ENCODE measurements at regions not wholly inside any gene's neighbourhood (a gene's known extent, or its start where the extent isn't known, plus 50 kb on each side); places are given as distances from the start of the nearest gene placed in this dataset.

DNA sequence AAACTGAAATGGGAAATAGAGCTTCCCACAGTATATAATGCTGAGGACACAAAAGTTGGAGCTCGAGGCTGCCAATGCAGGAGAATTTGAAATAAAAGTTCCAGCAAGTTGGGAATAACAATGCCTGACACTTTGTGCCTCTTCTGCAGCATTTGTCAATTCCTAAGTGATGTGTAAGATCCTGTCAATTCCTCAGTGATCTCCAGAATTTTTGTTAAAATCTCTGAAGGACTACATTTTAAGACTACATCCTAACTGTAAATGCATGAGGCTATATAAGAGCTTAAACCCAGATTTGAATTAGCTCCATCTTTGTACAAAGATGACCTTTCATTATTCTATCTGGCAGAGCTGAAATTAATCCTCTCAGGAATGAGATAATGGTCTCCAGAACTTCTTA lies 208.2 kb downstream of the COL12A1 start:
- Histone ChIP-seq H3K27ac (ENCODE audit: low read length) (no peak overlapping the region), H3K27me3 (ENCODE audit: insufficient read depth, low read length, poor library complexity) (no peaks in the 10 kb centered on the region), H2AFZ (ENCODE audit: low read depth, low read length) (no peak overlapping the region), H3K4me2 (ENCODE audit: insufficient read depth, low read length) (no peak overlapping the region), H3K36me3 (ENCODE audit: insufficient read depth, low read length) (no peaks in the 10 kb centered on the region), H3K4me3 (ENCODE audit: low read depth in 1 of 2, low read length in 2 of 2) (no peak overlapping the region), H4K20me1 (ENCODE audit: insufficient read depth, low read length) (no peaks in the 10 kb centered on the region), H3K9me3 (ENCODE audit: insufficient read depth, low read length, severe bottlenecking) (no peaks in the 10 kb centered on the region), H3K9ac (ENCODE audit: low read depth, low read length) (no peak overlapping the region), H3K4me1 (ENCODE audit: insufficient read depth, low read length) (no peaks in the 10 kb centered on the region), H3K79me2 (ENCODE audit: insufficient read depth, low read length) (no peaks in the 10 kb centered on the region)
- ATAC-seq (ENCODE audit: insufficient read depth, low read depth) (no peak), DNase-seq (no peak)
- no peak for TF ChIP-seq EZH2 (IDR thresholded peaks at IDR 0.05; ENCODE audit: borderline replicate concordance, low read depth, low read length, severe bottlenecking)
- TF ChIP-seq, protein P1, sequence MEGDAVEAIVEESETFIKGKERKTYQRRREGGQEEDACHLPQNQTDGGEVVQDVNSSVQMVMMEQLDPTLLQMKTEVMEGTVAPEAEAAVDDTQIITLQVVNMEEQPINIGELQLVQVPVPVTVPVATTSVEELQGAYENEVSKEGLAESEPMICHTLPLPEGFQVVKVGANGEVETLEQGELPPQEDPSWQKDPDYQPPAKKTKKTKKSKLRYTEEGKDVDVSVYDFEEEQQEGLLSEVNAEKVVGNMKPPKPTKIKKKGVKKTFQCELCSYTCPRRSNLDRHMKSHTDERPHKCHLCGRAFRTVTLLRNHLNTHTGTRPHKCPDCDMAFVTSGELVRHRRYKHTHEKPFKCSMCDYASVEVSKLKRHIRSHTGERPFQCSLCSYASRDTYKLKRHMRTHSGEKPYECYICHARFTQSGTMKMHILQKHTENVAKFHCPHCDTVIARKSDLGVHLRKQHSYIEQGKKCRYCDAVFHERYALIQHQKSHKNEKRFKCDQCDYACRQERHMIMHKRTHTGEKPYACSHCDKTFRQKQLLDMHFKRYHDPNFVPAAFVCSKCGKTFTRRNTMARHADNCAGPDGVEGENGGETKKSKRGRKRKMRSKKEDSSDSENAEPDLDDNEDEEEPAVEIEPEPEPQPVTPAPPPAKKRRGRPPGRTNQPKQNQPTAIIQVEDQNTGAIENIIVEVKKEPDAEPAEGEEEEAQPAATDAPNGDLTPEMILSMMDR (IDR thresholded peaks at IDR 0.05; ENCODE audit: borderline replicate concordance, extremely low read depth, low read length, poor library complexity, severe bottlenecking), result no peak

DNA sequence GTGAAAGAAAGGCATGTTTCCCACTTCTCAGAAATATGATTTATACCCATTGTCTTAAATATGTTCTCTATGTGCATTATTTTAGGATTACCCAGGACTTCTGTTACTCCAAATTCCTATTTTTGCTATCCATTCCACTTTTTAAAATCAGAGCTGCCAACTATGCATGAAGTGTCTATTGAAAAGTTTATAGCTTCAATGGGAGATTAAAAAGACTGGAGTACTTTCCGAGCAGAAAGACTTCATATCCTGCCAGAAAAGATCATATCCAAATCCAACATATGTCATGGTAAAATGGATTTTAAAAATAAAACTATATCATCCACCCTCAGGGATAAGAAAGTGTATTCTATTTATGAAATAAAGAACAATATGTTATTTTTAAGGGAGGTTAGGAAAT lies 212.7 kb downstream of the COL12A1 start:
- Histone ChIP-seq H3K27ac (ENCODE audit: low read length) (no peak overlapping the region), H3K4me1 (ENCODE audit: insufficient read depth, low read length) (no peaks in the 10 kb centered on the region), H4K20me1 (ENCODE audit: insufficient read depth, low read length) (no peaks in the 10 kb centered on the region), H2AFZ (ENCODE audit: low read depth, low read length) (no peak overlapping the region), H3K9ac (ENCODE audit: low read depth, low read length) (no peak overlapping the region), H3K4me3 (ENCODE audit: low read depth in 1 of 2, low read length in 2 of 2) (no peak overlapping the region), H3K27me3 (ENCODE audit: insufficient read depth, low read length, poor library complexity) (no peaks in the 10 kb centered on the region), H3K4me2 (ENCODE audit: insufficient read depth, low read length) (no peak overlapping the region), H3K79me2 (ENCODE audit: insufficient read depth, low read length) (no peaks in the 10 kb centered on the region), H3K9me3 (ENCODE audit: insufficient read depth, low read length, severe bottlenecking) (no peaks in the 10 kb centered on the region), H3K36me3 (ENCODE audit: insufficient read depth, low read length) (no peaks in the 10 kb centered on the region)
- ATAC-seq (ENCODE audit: insufficient read depth, low read depth), result no peak
- no peak for DNase-seq
- no peak for TF ChIP-seq EZH2 (IDR thresholded peaks at IDR 0.05; ENCODE audit: borderline replicate concordance, low read depth, low read length, severe bottlenecking)
- TF ChIP-seq, protein P1 (IDR thresholded peaks at IDR 0.05; ENCODE audit: borderline replicate concordance, extremely low read depth, low read length, poor library complexity, severe bottlenecking), result no peak

DNA sequence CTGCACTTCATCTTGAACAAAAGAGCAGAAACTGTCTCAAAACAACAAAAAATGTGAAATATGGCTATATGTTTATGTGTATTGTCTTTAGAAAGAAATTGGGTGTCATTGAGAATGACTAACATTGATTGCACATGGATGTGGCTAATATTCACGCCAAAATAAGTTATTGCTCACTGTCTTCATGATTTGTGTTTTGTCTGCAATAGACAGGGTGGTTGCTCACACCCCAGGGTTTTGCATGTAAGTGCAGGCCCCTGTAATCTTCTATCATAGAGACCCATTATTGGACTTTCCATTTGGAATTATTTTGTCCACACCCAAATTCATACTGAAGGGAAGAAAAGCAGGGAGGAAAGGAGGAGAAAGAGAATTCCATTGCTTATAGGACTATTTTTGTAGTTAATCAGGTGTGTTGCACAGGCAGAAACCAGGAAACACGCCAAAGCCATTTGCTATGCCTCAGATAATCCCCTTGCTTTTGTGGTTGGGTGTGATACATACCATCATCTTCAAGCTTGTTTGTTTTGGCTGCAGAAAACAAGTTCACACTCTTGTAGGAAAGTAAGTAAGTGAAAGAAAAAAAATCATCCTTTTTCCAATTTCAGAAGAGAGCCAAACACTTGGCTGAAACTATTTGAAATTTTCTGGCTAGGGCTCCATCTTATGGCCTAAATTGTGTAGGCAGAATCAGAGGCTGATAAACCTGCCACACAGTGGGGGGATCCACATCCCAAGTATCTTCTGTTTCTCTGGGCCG lies 214.1 kb downstream of the COL12A1 start:
- H3K4me1 ChIP-seq (ENCODE audit: insufficient read depth, low read length), result no peaks in the 10 kb centered on the region
- no peak overlapping the region for H3K9ac ChIP-seq (ENCODE audit: low read depth, low read length)
- H3K4me3 ChIP-seq (ENCODE audit: low read depth in 1 of 2, low read length in 2 of 2), result no peak overlapping the region
- H3K9me3 ChIP-seq (ENCODE audit: insufficient read depth, low read length, severe bottlenecking), result peaks cover 3% of the 10 kb centered on the region
- no peaks in the 10 kb centered on the region for H4K20me1 ChIP-seq (ENCODE audit: insufficient read depth, low read length)
- DNase-seq (no peak), ATAC-seq (ENCODE audit: insufficient read depth, low read depth) (no peak)
- H3K27ac ChIP-seq (ENCODE audit: low read length), result no peak overlapping the region
- H3K79me2 ChIP-seq (ENCODE audit: insufficient read depth, low read length), result no peaks in the 10 kb centered on the region
- H3K4me2 ChIP-seq (ENCODE audit: insufficient read depth, low read length), result no peak overlapping the region
- no peaks in the 10 kb centered on the region for H3K36me3 ChIP-seq (ENCODE audit: insufficient read depth, low read length)
- TF ChIP-seq, protein P1 (IDR thresholded peaks at IDR 0.05; ENCODE audit: borderline replicate concordance, extremely low read depth, low read length, poor library complexity, severe bottlenecking), result no peak
- no peak for TF ChIP-seq EZH2 (IDR thresholded peaks at IDR 0.05; ENCODE audit: borderline replicate concordance, low read depth, low read length, severe bottlenecking)
- H3K27me3 ChIP-seq (ENCODE audit: insufficient read depth, low read length, poor library complexity), result no peaks in the 10 kb centered on the region
- H2AFZ ChIP-seq (ENCODE audit: low read depth, low read length), result no peak overlapping the region
